PC-9 (cell line): ENCODE measurements at regions not wholly inside any gene's neighbourhood (a gene's known extent, or its start where the extent isn't known, plus 50 kb on each side); places are given as distances from the start of the nearest gene placed in this dataset.
A peak's percentile ranks its signal among the peaks of the same experiment; 100 is the strongest.

Experiments used
- BruUV-seq: library from RNA; stranded (reverse); fragments of 400-500 nt; replicated peaks from 2 replicates; lab custom pipeline; 2021; lab: Mats Ljungman, UMichigan
- CTCF ChIA-PET: fragments of 300-600 bp; sonication (Branson Sonifier 250); formaldehyde crosslinking; loops from one replicate; lab custom pipeline; 2022; ENCODE audit warnings: antibody characterized with exemption; lab: Charles Lee
- POLR2A ChIA-PET: fragments of 300-600 bp; sonication (Branson Sonifier 250); formaldehyde crosslinking; loops from one replicate; lab custom pipeline; 2022; ENCODE audit warnings: antibody characterized with exemption; ENCODE audit not compliant: unreplicated experiment; lab: Charles Lee
- DNase-seq, 2 experiments: peaks; one replicate each; pipeline versions ENCODE4 v3.0.0 to v3.0.0-alpha.2; 2015 to 2022; ENCODE audit warnings: mixed read lengths in 1 of 2
- H2AFZ ChIP-seq: fragments of 200-600 bp; sonication (generic); 2 replicates; pipeline ENCODE4 v1.8.1; 2017; ENCODE audit warnings: antibody characterized with exemption
- H3F3A ChIP-seq: fragments of 200-600 bp; sonication (generic); 2 replicates; pipeline ENCODE4 v1.8.1; 2017; ENCODE audit warnings: antibody characterized with exemption, mild to moderate bottlenecking, low read depth; ENCODE audit not compliant: insufficient read depth
- H3K27ac ChIP-seq: fragments of 200-600 bp; sonication (generic); 2 replicates; pipeline ENCODE4 v1.6.1; 2016; ENCODE audit warnings: mixed run types
- H3K27me3 ChIP-seq: fragments of 200-600 bp; sonication (generic); 2 replicates; pipeline ENCODE4 v1.6.1; 2016; ENCODE audit warnings: low read depth, mixed run types; ENCODE audit not compliant: insufficient read depth
- H3K36me3 ChIP-seq: fragments of 200-600 bp; sonication (generic); 2 replicates; pipeline ENCODE4 v1.6.1; 2016; ENCODE audit warnings: low read depth, mixed run types
- H3K4me1 ChIP-seq: fragments of 200-600 bp; sonication (generic); replicated peaks from 2 replicates; pipeline ENCODE4 v1.6.1; 2016; ENCODE audit warnings: mixed run types; ENCODE audit not compliant: insufficient read depth
- H3K4me2 ChIP-seq: fragments of 200-600 bp; sonication (generic); 2 replicates; pipeline ENCODE4 v1.6.1; 2017; ENCODE audit warnings: mixed run types
- H3K4me3 ChIP-seq: fragments of 200-600 bp; sonication (generic); 2 replicates; pipeline ENCODE4 v1.6.1; 2016; ENCODE audit warnings: mixed run types
- H3K79me2 ChIP-seq: fragments of 200-600 bp; sonication (generic); 2 replicates; pipeline ENCODE4 v1.6.1; 2017; ENCODE audit warnings: low read depth, mixed run types
- H3K9me2 ChIP-seq: fragments of 200-600 bp; sonication (generic); 2 replicates; pipeline ENCODE4 v1.8.1; 2017; ENCODE audit warnings: mild to moderate bottlenecking; ENCODE audit not compliant: insufficient read depth
- H3K9me3 ChIP-seq: fragments of 200-600 bp; sonication (generic); 2 replicates; pipeline ENCODE4 v1.8.1; 2016; ENCODE audit warnings: low read depth; ENCODE audit not compliant: insufficient read depth
- H4K20me1 ChIP-seq: fragments of 200-600 bp; sonication (generic); 2 replicates; pipeline ENCODE4 v1.8.1; 2017; ENCODE audit not compliant: insufficient read depth
- EZH2 ChIP-seq: fragments of 200-600 bp; sonication (generic); IDR thresholded peaks from 2 replicates; pipeline ENCODE4 v1.8.0; 2017; ENCODE audit warnings: antibody characterized with exemption, low read depth
- intact Hi-C: fragments of 100-400 bp; cut with micrococcal nuclease; formaldehyde crosslinking; loops from one replicate; pipeline ENCODE4 v1.10.0; 2022; ENCODE audit not compliant: unreplicated experiment
- TF ChIP-seq, protein P1 (sequence below): fragments of 200-600 bp; sonication (generic); conservative IDR thresholded peaks from 2 replicates; pipeline ENCODE4 v1.6.1; 2017; ENCODE audit warnings: mixed run types, antibody characterized with exemption, mild to moderate bottlenecking, moderate library complexity

- Histone ChIP-seq H3K9me2 (no peaks in the 10 kb centered on the region), H4K20me1 (no peaks in the 10 kb centered on the region), H2AFZ (no peak overlapping the region), H3K27ac (no peak overlapping the region), H3K9me3 (peaks cover 6% of the 10 kb centered on the region), H3K36me3 (no peaks in the 10 kb centered on the region), H3K4me1 (no peaks in the 10 kb centered on the region), H3K27me3 (no peaks in the 10 kb centered on the region), H3F3A (peaks cover 5% of the 10 kb centered on the region; the same call in 1 of the 2 replicates), H3K4me3 (no peak overlapping the region), H3K79me2 (no peaks in the 10 kb centered on the region), H3K4me2 (no peak overlapping the region)
- ChIA-PET POLR2A (no interaction called here), CTCF (interaction anchor here (0.5 to 1.3 kb wide), 6 partner anchors 13 to 553 kb away, joined by 3 to 8 read pairs (median 4); no protein-coding TSS in a partner anchor)
- intact Hi-C loops, result loop anchor here (1.0 to 5.0 kb wide), 3 partner anchors 109 to 1223 kb away; no protein-coding TSS in a partner anchor
- no TSS peak for BruUV-seq
- TF ChIP-seq, protein P1, sequence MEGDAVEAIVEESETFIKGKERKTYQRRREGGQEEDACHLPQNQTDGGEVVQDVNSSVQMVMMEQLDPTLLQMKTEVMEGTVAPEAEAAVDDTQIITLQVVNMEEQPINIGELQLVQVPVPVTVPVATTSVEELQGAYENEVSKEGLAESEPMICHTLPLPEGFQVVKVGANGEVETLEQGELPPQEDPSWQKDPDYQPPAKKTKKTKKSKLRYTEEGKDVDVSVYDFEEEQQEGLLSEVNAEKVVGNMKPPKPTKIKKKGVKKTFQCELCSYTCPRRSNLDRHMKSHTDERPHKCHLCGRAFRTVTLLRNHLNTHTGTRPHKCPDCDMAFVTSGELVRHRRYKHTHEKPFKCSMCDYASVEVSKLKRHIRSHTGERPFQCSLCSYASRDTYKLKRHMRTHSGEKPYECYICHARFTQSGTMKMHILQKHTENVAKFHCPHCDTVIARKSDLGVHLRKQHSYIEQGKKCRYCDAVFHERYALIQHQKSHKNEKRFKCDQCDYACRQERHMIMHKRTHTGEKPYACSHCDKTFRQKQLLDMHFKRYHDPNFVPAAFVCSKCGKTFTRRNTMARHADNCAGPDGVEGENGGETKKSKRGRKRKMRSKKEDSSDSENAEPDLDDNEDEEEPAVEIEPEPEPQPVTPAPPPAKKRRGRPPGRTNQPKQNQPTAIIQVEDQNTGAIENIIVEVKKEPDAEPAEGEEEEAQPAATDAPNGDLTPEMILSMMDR, result peak; percentile 92
- no peak for TF ChIP-seq EZH2
- DNase-seq, result peak; percentile 51 to 53
Measured at GRCh38 chr7:106166651-106167342, 54.7 kb upstream of the SYPL1 start.

DNA sequence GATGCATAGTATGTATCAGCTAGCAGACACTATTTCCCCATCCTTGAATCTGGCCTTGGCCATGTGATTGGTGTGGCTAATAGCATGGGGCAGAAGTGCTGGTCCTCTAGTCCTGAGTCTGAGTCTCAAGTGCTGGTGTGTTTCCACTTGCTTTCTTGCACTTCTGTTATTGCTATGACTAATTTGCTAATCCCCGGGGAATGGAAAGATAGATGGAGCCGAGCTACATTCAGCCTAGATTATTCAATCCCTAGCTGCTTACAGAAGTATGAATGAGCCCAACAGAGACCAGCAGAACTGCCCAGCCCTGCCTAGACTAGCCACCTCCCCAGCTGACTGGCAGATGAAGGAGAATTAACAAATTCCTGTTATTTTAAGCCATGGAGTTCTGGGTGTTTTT is 53.2 kb upstream of the SYPL1 start:
- POLR2A ChIA-PET, result no interaction called here

GRCh38 chr7:106163257-106163656 is 51.1 kb upstream of the SYPL1 start:
- Histone ChIP-seq H3F3A (peaks cover 5% of the 10 kb centered on the region; the same call in 1 of the 2 replicates), H3K4me2 (no peak overlapping the region), H3K27me3 (no peaks in the 10 kb centered on the region), H3K4me1 (no peaks in the 10 kb centered on the region), H3K79me2 (no peaks in the 10 kb centered on the region), H3K9me3 (peaks cover 6% of the 10 kb centered on the region), H4K20me1 (no peaks in the 10 kb centered on the region), H3K27ac (no peak overlapping the region), H3K36me3 (no peaks in the 10 kb centered on the region), H2AFZ (no peak overlapping the region), H3K4me3 (no peak overlapping the region), H3K9me2 (no peaks in the 10 kb centered on the region)
- DNase-seq, result no peak
- intact Hi-C loops, result no loop called here
- BruUV-seq, result no TSS peak
- POLR2A ChIA-PET, result no interaction called here
- TF ChIP-seq, protein P1, result no peak
- no peak for TF ChIP-seq EZH2
- CTCF ChIA-PET, result no interaction called here

More for the DNA sequence above, 53.2 kb upstream of the SYPL1 start:
- Histone ChIP-seq H3K9me3 (peaks cover 6% of the 10 kb centered on the region), H3K4me3 (no peak overlapping the region), H3K27me3 (no peaks in the 10 kb centered on the region), H3K27ac (no peak overlapping the region), H3F3A (peaks cover 5% of the 10 kb centered on the region; the same call in 1 of the 2 replicates), H3K4me1 (no peaks in the 10 kb centered on the region), H3K79me2 (no peaks in the 10 kb centered on the region), H3K4me2 (no peak overlapping the region), H2AFZ (no peak overlapping the region), H4K20me1 (no peaks in the 10 kb centered on the region), H3K9me2 (no peaks in the 10 kb centered on the region), H3K36me3 (no peaks in the 10 kb centered on the region)
- DNase-seq, result no peak
- no TSS peak for BruUV-seq
- intact Hi-C loops, result loop anchor here (5.0 kb wide), 1 partner anchor 403 kb away; no protein-coding TSS in a partner anchor
- CTCF ChIA-PET, result interaction anchor here (0.6 to 0.7 kb wide), 5 partner anchors 199 to 592 kb away, joined by 3 to 8 read pairs (median 5); no protein-coding TSS in a partner anchor
- TF ChIP-seq, protein P1, result no peak
- no peak for TF ChIP-seq EZH2
